Activated B cell treated with CpG ODN at 0.5 μM for 24 hours (primary cell): ENCODE measurements at regions not wholly inside any gene's neighbourhood (a gene's known extent, or its start where the extent isn't known, plus 50 kb on each side); places are given as distances from the start of the nearest gene placed in this dataset.

Experiments
- ATAC-seq: fragments of 200-7000 bp; cut with Tn5 transposase; one replicate; pipeline ENCODE4 v1.10.0; 2021; ENCODE audit warnings: low read depth, mild to moderate bottlenecking, moderate library complexity
- CTCF ChIA-PET: fragments of 350-600 bp; sonication (Branson Sonifier 250); formaldehyde crosslinking; loops from one replicate; lab custom pipeline; 2021; ENCODE audit warnings: antibody characterized with exemption; lab: Charles Lee
- POLR2A ChIA-PET: fragments of 350-600 bp; sonication (Branson Sonifier 250); formaldehyde crosslinking; loops from one replicate; lab custom pipeline; 2021; ENCODE audit warnings: antibody characterized with exemption; lab: Charles Lee
- DNase-seq: peaks from one replicate; pipeline ENCODE4 v3.0.0; 2022
- H3K27ac Mint-ChIP-seq: one replicate; pipeline ENCODE4 v1.8.0; 2020; ENCODE audit warnings: mixed read lengths
- H3K27me3 Mint-ChIP-seq: one replicate; pipeline ENCODE4 v1.8.0; 2021; ENCODE audit warnings: mixed read lengths
- H3K36me3 Mint-ChIP-seq: one replicate; pipeline ENCODE4 v1.8.0; 2021; ENCODE audit warnings: low read depth, mixed read lengths
- H3K4me1 Mint-ChIP-seq: one replicate; pipeline ENCODE4 v1.8.0; 2021; ENCODE audit warnings: mixed read lengths
- H3K4me3 Mint-ChIP-seq: one replicate; pipeline ENCODE4 v1.8.0; 2020; ENCODE audit warnings: mild to moderate bottlenecking, mixed read lengths
- H3K9me3 Mint-ChIP-seq: one replicate; pipeline ENCODE4 v1.8.0; 2020; ENCODE audit warnings: mixed read lengths
- intact Hi-C: fragments of 100-400 bp; cut with micrococcal nuclease; formaldehyde crosslinking; loops from one replicate; pipeline ENCODE4 v1.15.1; 2024
- TF ChIP-seq, protein P1 (sequence below): fragments of 200-600 bp; IDR thresholded peaks from one replicate; pipeline ENCODE4 v1.8.0; 2022; ENCODE audit warnings: antibody characterized with exemption, mild to moderate bottlenecking

DNA sequence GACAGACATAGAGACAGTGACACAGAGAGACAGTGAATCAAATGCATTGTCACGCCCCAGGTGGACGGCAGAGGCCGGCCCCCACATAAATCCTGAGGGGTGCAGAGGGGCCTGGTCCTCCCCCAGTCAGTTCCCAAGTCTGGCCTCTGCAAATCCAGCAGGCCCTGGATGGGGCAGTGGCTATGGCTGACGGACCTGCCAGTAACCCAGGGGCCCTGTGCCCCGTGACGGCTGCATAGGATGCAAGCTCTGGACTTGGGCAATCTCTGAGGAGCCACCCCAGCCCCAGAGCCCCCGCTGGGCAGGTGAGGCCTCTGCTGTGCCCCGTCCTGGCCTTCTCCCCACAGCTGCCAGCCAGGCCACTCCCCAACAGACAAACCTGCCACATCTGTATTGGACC lies 204.5 kb downstream of the BRD1 start:
- Mint-ChIP-seq H3K4me3 (no peak overlapping the region), H3K36me3 (peaks cover 11% of the 10 kb centered on the region), H3K4me1 (no peaks in the 10 kb centered on the region), H3K27ac (no peak overlapping the region), H3K27me3 (no peaks in the 10 kb centered on the region), H3K9me3 (no peaks in the 10 kb centered on the region)
- DNase-seq, result no peak
- intact Hi-C loops, result no loop called here
- ChIA-PET CTCF (no interaction called here), POLR2A (no interaction called here)
- no peak for ATAC-seq
- TF ChIP-seq, protein P1, sequence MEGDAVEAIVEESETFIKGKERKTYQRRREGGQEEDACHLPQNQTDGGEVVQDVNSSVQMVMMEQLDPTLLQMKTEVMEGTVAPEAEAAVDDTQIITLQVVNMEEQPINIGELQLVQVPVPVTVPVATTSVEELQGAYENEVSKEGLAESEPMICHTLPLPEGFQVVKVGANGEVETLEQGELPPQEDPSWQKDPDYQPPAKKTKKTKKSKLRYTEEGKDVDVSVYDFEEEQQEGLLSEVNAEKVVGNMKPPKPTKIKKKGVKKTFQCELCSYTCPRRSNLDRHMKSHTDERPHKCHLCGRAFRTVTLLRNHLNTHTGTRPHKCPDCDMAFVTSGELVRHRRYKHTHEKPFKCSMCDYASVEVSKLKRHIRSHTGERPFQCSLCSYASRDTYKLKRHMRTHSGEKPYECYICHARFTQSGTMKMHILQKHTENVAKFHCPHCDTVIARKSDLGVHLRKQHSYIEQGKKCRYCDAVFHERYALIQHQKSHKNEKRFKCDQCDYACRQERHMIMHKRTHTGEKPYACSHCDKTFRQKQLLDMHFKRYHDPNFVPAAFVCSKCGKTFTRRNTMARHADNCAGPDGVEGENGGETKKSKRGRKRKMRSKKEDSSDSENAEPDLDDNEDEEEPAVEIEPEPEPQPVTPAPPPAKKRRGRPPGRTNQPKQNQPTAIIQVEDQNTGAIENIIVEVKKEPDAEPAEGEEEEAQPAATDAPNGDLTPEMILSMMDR, result no peak

DNA sequence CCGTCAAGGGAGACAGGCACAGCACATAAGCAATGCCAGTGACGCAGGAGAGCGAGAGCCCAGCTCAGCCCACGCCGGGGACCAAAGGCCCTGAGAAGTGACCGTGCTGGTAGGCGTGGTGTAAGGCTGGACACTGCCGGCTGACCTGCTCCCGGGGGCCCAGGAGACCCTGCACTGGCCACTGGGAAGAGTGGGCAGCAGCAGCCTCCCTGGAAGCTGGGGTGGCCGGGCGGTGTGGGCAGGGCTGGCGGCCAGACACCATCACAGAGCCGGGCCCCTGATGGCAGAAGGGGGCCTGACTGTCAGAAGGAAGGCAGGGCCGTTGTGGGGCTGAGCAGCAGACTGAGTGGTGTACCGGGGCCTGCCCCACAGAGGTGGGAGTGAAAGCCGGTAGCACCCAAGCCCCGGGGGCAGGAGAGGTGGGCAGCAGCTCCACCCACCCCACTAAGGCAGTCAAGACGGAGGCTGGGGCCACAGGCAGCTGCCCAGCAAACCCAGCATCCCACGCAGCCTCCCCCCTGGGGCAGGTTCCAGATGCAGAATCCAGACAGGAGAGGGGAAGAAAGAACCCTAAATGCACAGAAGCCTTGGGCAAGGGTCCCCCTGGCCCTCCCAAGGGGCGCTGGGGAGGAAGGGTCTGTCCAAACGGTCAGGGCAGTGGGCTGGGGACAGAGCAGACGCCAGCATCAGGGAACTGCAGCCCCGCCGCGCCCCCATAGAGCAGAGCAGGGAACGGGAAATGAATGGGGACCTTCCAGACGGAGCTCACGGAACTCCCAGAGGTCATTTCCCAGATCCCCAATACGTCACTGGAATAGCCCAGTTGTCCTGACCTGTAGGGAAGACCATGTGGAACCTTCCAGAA lies 205.2 kb downstream of the BRD1 start:
- ATAC-seq (no peak), DNase-seq (no peak)
- H3K9me3 Mint-ChIP-seq, result no peaks in the 10 kb centered on the region
- H3K36me3 Mint-ChIP-seq, result peaks cover 11% of the 10 kb centered on the region
- ChIA-PET CTCF (no interaction called here), POLR2A (interaction anchor here (0.6 kb wide), 1 partner anchor 313 kb away, joined by 4 read pairs; no protein-coding TSS in a partner anchor)
- no peaks in the 10 kb centered on the region for H3K27me3 Mint-ChIP-seq
- H3K27ac Mint-ChIP-seq, result no peak overlapping the region
- H3K4me1 Mint-ChIP-seq, result no peaks in the 10 kb centered on the region
- no peak overlapping the region for H3K4me3 Mint-ChIP-seq
- intact Hi-C loops, result no loop called here
- TF ChIP-seq, protein P1, result no peak

DNA sequence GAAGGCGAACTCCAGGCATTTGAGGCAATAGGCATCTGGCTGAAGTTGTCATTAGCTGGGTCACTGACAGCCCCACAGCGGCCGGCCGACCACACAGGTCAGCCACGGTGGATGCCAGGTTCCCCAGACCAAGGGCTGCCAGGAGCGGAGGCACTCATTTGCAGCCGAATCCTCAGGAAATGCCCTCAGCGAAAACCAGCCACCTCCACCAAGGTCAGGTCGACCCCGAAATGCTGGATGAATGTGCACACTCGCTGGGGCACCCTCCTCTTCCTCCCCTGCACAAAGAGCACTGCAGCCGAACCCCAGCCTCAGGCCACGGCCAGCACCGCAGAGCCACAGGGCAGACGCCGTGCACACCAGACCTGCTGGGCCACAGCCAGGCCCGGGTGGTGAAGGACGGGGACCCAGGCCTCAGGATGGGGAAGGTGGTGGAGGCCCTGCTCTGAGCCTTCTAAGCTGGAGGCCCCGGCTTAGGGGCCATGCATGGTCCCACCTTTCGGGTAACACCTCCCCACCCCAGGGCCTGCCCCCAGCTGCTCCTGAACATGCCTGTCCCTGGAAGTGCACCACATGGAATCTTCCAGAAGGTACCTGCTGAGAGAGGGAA lies 206.0 kb downstream of the BRD1 start:
- intact Hi-C loops, result no loop called here
- peaks cover 11% of the 10 kb centered on the region for H3K36me3 Mint-ChIP-seq
- TF ChIP-seq, protein P1, result no peak
- H3K9me3 Mint-ChIP-seq, result no peaks in the 10 kb centered on the region
- no peaks in the 10 kb centered on the region for H3K27me3 Mint-ChIP-seq
- no peak for DNase-seq
- no peak for ATAC-seq
- H3K4me1 Mint-ChIP-seq, result no peaks in the 10 kb centered on the region
- CTCF ChIA-PET, result no interaction called here
- no peak overlapping the region for H3K4me3 Mint-ChIP-seq
- no peak overlapping the region for H3K27ac Mint-ChIP-seq
- POLR2A ChIA-PET, result interaction anchor here (0.6 kb wide), 1 partner anchor 313 kb away, joined by 4 read pairs; no protein-coding TSS in a partner anchor

DNA sequence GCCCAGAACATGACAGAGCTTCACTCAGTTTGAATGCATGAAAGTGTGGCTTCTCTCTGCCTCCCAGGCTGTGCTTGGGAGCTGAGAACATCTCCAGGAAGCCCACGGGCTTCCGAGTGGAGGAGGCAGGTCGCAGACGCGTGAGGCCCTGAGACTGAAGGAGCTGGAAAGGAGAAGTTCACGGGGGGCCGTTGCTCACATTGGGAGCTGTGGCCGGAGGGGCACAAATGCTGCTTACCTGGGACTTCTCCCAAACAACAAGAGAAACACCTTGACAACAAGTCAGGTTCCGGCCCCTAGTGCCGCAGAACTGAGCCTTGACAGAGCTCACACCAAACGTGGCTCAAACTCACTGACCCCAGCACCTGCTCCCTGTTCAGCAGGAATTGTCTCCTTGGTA lies 207.0 kb downstream of the BRD1 start:
- POLR2A ChIA-PET, result no interaction called here
- no peak for DNase-seq
- Mint-ChIP-seq H3K27ac (no peak overlapping the region), H3K4me1 (no peaks in the 10 kb centered on the region), H3K9me3 (no peaks in the 10 kb centered on the region), H3K27me3 (no peaks in the 10 kb centered on the region), H3K36me3 (peaks cover 11% of the 10 kb centered on the region), H3K4me3 (no peak overlapping the region)
- ATAC-seq, result no peak
- CTCF ChIA-PET, result no interaction called here
- intact Hi-C loops, result no loop called here
- TF ChIP-seq, protein P1, result no peak

DNA sequence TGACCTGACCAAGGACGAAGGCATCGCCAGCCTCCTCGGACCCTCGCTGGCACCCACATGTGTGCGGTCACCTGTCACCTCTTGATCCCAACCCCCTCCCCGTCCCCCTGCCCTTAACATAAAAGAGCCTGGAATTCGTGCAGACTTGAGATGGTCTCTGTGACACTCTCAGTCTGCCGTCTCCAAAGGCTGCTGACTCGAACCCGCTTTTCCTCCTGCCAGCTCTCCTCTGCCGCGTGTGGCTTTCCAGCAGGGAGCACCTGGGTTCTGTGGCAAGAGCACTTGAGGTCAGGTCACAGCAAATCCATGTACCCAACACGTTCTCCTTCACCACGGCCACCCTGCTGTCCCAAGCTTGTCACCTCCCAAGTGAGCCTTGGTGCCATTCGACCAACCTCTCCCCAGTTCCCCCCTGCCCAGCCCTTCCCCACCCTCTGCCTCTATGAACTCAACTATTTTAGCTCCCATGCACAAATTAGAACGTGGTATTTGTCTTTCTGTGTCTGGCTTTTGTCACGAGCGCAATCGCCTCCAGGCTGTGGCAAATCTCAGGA lies 207.6 kb downstream of the BRD1 start:
- intact Hi-C loops, result no loop called here
- Mint-ChIP-seq H3K9me3 (no peaks in the 10 kb centered on the region), H3K27ac (no peak overlapping the region), H3K4me1 (no peaks in the 10 kb centered on the region), H3K4me3 (no peak overlapping the region), H3K27me3 (no peaks in the 10 kb centered on the region), H3K36me3 (peaks cover 8% of the 10 kb centered on the region)
- ATAC-seq (no peak), DNase-seq (no peak)
- TF ChIP-seq, protein P1, result no peak
- ChIA-PET POLR2A (no interaction called here), CTCF (no interaction called here)
